GM19193 (cell line): ENCODE measurements at regions not wholly inside any gene's neighbourhood (a gene's known extent, or its start where the extent isn't known, plus 50 kb on each side); places are given as distances from the start of the nearest gene placed in this dataset.

Experiments used
- POLR2A ChIP-seq: IDR thresholded peaks from 4 replicates; pipeline ENCODE4 v1.6.1; 2011; ENCODE audit not compliant: insufficient read depth, insufficient read length; ENCODE audit errors: extremely low read depth

DNA sequence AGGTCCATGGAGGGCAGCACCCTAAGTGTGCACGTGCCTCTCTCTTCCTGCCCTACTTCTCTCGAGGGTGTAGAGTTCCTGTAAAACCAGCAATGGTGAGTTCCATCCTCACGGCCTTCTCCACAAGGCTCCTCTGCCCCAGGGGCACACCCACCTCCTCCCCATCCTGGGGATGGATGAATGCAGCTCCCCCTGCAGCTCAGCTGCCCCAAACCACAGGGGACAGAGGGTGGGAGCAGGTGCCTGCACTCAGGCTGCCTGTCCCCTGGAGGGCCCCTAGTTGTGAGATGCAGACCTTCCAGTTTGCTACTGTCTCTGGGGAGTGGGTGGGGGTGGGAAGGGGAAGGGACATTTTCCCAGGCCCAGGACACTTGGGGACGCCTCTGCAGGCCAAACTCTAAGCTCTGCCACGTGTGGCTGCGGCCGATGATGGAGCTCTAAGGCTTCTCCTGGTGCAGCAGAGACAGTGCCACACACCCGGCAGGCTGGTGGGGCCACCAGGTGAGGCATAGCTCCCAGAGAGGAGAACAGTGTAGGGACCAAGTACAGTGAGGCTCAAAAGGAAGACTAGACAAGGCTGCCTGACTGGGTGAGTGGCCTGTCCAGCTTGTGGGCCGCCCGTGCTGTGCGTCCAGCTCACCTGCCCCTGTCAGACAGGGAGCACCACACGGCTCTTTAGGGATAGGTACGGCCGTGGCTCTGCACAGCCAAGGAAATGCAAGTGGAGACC is 540.9 kb downstream of the TBC1D22A start:
- no peak for TF ChIP-seq POLR2A

DNA sequence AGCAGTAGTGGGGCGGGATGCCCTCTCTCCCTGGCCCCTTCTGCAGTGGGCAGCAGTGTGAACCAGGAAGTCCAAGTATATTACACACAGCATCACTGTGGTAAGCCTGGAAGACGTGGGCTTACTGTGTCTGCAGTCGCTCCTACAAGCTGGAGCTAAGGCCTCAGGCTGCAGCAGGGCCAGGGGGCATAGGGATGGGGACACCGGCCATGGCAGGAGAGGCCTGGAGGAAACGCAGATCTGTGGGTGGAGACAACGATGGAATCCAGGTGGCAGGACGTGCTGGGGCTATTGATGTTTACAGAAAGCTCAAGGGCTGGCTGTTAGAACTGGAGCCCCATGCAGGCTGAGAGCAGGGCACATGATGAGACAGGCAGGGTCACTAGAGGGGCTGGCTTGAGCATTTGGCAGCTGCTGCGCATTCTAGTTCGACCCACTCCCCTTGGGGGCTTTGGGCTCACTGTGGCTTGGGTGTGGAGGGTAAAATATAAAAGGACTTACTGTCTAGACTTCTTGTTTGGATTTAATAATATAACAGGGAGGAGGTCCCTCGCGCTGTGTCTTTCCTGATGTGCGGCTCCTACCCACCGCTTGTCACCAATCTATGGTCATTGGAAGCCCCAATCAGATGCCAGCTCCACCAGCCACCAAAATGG is 539.5 kb downstream of the TBC1D22A start:
- TF ChIP-seq POLR2A: no peak

GRCh38 chr22:47300698-47301405 is 538.4 kb downstream of the TBC1D22A start:
- TF ChIP-seq POLR2A: no peak

DNA sequence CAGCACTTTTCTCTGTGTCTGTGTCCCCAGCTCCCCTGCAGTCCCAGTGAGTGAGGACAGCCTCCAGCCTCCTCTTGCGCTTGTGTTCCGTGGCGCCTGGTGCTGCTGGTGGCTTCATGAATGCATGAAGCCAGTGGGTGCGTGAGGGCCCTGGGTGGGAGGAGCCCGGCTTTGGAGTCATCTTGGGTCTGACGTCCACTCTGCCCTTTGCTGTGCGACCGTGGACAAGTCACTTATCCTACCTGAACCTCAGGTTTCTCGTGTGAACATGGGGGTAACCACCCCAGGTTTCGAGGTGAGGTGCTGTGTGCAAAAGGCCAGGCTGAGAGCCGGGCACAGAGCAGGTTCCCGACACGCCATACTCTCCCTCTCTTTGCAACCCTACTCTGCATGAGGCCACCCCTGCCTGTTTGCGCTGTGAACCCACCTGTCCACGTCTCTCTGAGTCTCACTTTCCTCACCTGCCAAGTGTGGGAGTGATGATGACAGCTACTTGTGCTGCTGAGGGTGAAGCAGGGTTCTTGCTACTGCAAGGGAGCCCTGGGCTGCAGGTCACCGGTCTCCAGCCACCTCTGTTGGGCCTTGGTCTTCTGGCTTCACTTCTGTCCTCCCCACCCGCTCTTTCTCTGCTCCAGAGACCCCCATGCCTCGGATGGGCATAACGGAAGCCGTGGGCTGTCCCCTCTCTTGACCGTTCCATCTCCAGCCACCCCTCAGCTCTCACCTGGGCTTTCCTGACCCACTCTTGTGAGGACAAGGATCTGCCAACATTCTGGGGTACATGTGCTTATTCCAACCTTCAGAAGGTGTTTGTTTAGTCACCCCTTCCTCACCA is 537.6 kb downstream of the TBC1D22A start:
- TF ChIP-seq POLR2A: no peak

- TF ChIP-seq POLR2A: no peak
Observed at GRCh38 chr22:47299211-47299862, 536.9 kb downstream of the TBC1D22A start.

GRCh38 chr22:47298017-47298785 is 535.8 kb downstream of the TBC1D22A start:
- TF ChIP-seq POLR2A: no peak

DNA sequence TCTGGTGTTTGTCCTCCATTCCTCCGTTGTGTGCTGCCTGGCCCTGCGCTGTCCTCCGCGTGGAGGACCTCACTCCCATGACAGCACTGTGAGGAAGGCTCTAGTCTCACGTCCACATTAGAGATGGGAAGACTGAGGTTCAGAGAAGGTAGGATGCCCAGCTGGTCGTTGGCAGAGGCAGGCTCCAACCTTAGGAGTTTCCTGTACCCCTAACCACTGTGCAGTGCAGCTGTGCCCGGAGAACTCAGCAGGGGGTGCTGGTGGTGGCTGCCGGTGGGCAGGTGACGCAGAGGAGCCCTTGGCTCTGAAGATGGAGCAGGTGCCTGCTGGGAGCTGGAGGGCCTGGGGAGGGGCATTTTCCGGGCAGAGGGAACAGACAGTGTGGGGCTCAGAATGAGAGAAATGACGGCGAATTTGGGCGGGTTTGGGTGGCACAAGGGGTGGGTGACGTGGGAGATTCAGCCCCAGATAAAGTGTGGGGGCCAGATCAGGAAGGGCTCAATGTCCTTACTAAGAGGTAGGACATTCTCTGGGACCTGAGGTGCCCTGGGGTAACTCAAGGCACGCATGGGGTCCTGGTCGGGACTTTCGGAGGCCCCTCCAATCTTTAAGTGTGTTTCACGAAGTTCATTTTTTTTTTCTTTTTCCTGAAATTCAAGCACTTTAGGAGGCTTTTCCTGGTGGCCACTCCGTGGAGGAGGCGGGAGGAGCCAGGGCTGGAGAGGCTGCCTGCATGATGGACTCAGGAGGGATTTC is 535.0 kb downstream of the TBC1D22A start:
- TF ChIP-seq POLR2A: no peak

GRCh38 chr22:47296405-47297260 is 534.2 kb downstream of the TBC1D22A start:
- no peak for TF ChIP-seq POLR2A

DNA sequence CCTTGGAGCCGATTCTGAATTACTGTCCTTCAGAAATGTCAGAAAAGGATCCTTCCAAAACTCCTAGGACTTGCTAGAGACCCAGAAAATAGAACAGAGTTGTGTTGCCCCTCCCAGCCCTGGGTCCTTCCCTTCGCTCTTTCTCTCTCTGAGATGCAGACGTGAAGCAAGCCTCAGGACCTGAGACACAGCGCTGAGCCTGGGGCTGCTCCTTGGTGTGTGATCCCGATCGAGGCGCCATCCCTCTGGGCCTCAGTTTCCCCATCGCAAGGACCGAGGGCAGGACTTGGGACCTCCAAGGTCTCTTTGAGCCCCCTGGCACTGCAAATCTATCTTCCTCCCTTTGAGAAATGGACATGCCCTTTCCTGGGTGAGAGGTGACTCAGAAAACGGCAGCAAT is 533.5 kb downstream of the TBC1D22A start:
- no peak for TF ChIP-seq POLR2A

DNA sequence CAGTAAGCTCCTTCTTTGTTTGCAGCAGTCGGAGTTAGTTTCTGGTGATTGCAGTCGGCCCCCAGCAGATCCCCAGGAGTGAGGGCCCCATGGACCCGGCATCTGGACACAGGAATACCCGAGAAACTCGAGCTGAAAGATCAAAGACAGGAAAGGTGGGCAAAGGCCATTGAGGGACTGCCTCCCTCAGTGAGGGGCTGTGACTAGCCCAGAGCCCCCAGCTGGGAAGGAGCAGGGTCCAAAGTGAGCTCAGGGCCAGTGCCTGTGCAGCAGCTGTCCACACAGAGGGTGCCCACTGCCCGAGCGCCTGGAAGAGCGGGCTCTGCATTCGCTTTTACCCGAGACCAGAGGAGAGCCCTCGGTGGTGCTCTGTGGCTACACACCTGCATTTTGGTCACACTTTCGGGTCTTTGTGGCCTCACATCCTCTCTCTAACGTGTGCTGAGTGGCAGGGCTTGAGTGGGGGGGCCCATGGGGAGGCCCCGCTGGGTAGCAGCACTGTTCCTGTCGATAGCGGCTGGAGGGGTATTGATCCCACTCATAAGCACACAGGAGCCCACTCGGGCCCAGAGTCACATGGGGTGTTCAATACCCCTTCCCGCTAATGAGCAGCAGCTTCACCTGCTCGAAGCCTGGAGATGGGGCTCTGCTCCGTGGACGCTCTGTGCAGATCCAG is 532.9 kb downstream of the TBC1D22A start:
- TF ChIP-seq POLR2A: no peak

DNA sequence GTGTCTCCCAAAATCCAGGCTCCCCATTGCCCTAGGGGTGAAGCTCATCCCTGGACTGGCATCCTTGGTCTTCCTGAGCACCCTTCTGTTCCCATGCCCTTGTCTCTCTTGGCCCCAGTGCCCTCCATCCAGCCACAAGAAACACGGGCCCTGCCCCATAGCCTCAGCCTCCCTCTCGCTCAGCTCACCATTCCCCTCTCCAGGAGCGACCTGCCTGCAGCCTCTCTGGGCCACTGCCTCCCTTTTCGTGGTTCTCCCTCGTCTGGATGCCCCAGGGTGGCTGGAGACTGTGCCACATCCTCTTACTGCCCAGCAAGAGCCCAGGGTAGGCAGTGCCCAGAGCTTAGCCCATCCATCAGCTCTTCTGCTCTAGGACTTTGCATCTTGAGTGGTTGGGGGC is 532.1 kb downstream of the TBC1D22A start:
- no peak for TF ChIP-seq POLR2A

GRCh38 chr22:47294222-47294532 is 531.7 kb downstream of the TBC1D22A start:
- TF ChIP-seq POLR2A: no peak
